Iris pigment epithelial cell (primary cell): ENCODE measurements at regions not wholly inside any gene's neighbourhood (a gene's known extent, or its start where the extent isn't known, plus 50 kb on each side); places are given as distances from the start of the nearest gene placed in this dataset.

Source experiments
- DNase-seq: peaks from one replicate; pipeline ENCODE4 v3.0.0-alpha.2; 2011; ENCODE audit warnings: low read depth

DNA sequence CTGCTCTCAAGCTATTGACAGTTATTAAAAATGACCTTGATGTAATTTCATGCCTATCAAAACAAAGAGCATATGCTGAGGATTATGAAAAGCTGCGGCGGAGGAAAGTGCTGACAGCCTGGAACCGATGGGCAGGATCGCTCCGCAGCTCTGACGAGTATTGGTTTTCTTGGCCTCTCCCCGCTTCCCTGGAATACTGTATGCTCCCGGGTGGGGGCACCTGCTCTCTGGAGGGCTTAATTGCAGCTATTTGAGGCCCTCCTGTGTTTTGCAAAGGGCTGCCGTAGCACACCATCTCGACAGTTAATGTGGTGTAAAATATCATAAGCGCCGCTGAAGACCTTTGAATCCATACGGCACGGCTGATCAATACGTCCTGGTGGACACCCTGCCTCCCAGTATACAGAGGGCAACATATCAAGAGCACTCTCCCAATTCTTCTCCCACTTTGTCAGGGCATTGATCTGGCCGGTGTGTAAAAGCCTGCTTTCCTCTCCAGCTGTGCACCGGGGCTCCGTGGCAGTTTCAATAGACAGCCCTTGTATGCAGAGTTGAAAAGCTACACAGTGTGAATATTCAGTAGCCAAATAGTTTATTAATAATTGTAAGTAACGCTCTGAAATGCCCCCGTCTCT lies 662.4 kb downstream of the GALR1 start:
- no peak for DNase-seq

DNA sequence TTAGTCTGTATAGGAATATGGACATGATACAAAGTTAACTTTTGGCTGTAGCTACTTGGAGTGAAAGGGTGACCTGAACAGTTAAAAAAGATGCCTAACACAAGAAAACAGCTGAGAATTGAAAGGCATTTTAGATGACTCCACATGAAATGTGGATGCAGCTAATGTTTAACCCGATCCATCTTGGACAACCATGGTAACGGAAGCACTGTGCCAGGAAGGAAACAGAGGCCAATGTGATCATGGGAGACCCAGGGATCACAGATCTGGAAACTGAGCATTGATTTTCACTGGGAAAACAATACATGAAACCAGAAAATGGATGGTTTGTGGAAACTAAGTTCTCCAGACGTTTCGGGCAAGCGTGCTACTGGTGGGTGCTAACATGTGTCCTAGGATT lies 669.1 kb downstream of the GALR1 start:
- DNase-seq = no peak

DNA sequence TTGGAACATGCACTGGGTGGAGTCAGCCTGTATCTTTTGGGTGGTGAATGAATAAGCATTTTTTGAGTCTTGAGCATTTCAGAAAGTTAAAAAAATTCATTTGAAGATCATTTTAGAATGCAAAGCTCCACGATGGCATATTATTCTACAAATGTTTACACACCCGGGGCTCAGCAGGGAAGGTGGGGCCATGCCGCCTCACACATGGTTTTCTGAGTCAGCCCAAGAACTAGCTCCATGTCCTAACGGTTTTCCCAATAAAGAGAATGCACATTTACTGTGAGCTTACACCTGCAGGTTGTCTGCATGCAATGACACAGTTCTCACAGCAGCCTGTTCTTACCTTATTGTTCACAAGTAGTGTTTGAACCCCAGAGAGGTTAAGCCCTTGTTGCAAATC lies 670.3 kb downstream of the GALR1 start:
- no peak for DNase-seq

DNA sequence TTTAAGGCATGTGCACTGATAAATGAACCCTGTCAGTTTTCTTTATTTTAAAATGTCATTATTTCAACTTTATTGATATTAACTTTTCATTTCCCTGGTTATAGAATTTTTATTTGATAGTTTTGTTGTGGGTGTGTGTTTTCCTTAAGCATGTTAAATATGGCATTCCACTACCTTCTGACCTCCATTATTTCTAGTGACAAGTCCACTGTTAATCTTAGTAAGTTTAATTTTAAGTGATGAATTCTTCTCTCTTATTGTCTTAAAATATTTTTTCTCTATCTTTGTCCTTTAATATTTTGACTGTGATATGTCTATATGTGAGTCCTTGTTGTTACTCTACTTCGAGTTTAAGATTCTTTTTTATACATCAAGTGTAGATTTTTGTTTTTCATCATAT lies 685.7 kb downstream of the GALR1 start:
- DNase-seq = no peak

DNA sequence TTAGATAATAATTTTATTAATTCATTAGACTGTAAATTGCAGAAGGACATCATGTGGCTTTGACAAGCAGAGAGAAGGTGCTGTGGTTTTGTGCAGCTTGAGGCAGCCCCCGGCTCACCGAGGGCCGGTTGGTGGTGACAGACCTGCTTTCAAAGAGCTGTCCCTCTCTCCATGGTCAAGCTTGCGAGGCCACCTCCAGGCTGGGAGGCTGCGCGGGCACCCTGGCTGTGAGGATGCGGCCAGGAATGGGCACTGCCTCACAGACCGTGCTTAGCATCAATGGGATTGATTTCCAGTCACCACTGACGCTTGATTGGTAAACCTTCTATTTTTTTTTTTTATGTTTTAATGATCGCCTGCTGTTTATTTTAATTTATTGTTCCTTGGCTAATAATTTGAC lies 690.9 kb downstream of the GALR1 start:
- DNase-seq = no peak

DNA sequence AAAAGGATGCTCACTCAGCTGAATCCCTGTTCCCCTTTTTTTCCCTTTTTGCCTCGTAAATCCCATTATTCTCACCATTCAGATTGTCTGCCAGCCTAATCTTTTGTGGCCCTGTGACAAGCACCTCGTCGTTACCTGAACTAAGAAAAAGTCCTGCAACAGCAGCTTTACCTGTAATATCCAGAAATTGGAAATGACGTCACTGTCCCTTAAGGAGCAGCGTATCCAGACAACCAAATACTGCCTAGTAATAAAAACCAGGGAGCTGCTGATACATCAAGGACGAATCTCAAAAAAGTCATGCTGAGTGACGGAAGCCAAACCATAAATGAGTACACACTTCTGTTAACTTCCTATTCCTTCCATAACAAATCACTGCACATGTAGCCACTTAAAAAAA lies 694.9 kb downstream of the GALR1 start:
- DNase-seq = no peak

DNA sequence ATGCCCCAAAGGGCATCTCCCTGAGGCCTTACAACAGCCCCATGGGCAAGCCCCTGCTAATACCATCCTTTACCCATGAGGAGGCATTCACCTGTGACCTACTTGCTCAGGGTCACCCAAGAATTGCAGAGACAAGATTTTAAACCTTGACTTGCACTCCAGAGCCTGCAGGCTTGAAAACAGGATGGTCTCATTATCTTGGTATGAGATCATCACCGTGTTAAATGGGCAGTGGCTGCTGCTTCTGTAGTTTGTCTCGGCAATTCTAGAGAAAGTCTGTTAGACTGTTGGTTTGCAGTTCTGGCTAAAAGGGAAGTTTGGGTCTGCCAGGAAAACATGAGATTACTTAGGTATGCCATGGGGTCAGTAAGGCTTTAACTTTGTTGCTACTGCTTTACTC lies 698.9 kb downstream of the GALR1 start:
- DNase-seq = no peak

DNA sequence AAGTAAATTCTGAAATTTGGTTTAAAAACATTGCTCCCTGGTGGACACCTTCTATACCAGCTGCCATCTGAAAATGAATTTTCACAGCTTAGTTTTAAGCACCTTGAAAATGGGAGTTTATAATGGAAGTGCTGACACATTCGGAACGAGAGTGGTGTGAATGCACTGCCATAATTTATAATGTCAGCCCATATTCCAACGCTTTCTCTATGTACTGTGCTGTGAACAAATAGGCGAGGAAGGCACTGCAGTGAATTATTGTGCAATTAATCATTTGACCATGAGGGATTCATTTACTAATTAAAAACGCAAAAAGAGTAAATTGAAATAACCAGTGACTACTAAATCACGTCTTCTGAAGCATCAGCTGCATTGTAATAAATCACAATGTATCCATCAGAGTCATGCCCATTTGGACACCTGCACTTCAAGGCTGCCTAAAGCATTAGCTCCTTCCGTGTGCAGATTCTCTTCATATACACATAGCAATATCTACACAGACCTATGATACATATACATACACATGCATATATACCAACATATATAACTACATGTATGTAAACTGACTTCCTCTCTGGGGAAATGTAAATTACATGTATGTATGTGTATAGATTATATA lies 699.8 kb downstream of the GALR1 start:
- no peak for DNase-seq

DNA sequence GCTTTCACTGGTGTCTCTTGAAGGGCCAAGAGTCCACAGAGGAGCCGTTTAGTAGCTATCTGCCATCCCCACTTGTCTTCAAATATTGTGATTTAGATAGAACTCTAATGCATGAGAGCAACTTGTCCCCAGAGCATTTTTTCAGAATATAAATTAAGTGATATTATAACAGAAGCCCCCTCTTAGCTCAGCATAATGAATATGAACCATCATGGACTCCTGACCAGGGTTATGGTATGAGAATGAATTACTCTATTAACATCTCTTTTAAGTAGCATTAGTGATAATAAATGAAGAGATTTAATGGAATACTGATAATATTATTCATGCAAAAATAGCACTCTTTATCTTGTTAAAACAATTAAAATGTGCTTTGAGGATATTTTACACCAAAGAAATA lies 709.6 kb downstream of the GALR1 start:
- no peak for DNase-seq

DNA sequence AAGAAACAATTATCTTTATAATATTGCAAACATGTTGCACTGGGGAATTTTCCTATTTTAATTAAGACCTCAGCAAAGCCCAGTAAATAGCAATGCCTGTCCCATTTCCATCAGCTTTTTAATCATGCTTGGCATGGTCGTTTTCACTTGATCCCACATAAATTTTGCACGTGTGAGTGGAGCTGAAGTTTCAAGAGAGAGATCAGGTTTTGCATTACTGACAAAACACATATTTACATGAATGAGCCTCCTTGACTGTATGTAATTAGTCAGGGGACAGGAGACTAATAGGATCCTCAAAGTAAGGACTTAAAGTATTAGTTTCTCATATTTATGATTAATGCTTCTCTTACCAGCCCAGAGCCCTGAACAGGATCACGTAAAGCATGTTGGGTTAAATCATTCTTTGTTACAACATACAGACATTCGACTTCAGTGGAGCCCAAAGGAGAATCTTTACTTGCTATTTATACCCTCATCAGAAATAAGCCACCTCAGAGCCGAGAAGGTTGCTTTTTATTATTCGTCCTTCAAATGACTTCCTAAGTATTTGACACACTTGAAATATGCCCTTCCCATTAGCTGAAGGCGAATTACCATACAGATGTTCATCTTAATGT lies 711.3 kb downstream of the GALR1 start:
- no peak for DNase-seq

DNA sequence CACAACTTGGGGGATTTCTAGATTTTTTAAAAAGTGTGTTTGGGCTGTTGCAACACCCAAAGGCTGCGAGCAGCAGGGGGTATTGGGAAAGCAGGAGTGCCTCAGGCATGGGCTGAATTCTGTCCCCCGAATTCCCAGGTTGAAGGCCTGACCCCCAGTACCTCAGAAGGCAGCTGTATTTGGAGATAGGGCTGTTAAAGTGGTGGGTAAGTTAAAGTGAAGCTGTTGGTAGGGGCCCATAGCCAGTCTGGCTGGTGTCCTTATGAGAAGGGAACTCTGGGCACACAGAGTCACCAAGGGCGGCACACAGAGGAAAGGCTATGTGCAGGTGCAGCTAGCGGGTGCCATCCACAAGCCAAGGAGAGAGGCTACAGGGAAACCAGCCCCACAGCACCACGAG lies 717.4 kb downstream of the GALR1 start:
- DNase-seq = no peak

DNA sequence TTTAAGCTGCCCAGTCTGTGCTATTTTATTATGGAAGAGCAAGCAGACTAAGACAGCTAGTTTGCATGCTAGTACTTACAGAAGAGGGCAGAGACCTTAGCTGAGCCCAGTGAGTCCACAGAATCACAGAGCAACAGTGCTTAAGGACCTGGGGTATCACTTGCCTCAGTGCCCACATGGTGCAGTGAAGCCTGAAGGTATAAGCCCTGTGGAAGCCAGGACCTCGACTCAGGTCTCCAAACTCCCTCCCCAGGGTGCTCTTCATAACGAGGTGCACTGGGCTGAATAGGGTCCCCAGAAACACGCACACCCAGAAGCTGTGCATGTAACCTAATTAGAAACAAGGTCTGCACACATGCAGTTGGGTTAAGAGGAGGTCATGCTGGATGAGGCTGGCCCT lies 718.1 kb downstream of the GALR1 start:
- no peak for DNase-seq

DNA sequence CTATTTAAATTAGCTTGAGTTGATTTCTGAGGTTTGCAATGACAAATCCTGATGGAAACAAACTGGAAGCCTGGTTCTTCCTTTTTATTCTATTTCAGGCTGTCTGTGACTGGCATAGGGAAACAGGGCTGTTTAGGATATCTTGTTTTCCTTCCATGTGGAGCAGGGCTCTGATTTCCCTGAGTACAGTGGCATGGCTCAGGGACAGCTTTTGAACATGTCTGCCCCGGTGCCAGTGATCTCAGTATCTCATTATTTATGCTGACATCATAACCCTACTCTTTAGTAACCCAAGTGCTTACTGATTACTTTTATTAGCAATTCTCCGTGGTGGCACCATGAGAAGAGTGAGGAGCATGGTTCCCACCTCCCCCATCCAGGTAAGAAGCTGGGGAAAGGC lies 720.3 kb downstream of the GALR1 start:
- no peak for DNase-seq

DNA sequence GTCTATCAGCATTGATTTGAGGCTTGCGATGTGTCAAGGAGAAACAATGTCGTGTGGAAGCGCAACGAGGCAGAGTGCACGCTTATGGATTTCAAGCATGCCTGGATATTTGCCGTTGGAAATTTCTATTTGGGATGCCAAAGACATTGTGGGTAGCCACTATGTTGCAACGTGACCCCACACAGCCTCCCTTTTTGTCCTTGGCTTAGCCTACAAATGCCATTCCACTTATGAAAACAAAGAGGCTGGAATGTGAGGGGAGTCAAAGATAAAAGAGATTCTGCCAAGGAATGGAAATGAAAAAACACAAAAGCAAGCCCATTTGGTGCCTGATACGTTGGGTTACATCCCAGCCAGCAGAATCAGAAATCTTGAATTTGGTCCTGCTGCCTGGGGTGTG lies 721.2 kb downstream of the GALR1 start:
- no peak for DNase-seq

DNA sequence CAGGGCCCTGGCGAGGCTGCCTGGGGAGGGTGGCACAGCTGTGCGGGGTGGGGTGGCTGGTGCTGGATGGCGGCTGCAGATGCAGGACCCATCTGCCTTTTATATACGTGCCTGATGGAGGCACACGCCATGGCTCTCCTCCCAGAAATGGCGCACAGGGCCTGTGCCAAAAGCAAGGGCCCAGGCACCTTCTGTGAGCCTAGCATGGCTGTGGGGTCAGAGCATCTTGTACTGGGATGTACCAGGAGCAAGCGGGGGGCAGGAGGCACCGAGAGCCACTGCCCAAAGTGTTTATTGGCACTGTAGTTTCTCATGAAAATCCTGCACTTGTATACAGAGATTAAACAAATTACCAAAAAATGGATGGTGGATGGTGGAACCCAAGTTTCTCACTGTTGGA lies 724.1 kb downstream of the GALR1 start:
- DNase-seq = no peak

DNA sequence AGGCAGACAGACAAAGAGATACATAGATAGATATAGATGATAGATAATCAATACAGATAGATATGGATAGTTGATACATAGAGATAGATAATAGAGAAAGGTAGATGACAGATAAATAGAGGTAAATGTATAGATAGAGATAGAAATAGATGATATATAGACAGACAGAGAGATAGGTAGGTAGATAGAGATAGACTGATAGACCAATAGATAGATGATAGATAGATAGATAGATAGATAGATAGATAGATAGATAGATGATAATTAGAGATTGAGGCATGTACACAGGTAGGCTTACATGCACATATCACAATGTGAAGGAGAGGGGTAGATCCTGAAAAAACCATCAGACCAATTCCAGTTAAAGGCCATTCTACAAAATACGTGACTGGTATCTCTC lies 724.7 kb downstream of the GALR1 start:
- DNase-seq = no peak

DNA sequence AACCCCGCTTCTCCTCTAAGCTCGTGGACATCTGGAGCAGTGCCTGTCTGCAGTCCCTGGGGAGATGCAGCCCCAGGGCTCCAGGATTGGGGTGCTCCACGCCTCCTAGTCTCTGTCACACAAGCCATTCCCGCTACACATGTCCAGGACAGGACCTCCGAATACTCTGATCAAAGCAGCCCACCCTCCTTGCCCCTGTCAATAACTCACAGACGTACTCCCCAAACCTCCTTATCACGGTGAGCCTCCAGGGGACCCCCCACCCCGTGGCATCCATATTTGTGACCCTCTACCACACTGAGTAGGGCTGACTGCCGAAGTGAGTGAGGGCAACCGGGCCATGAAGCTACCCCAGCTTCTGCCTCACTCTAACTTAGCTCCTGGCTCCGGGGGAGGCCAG lies 727.7 kb downstream of the GALR1 start:
- no peak for DNase-seq

DNA sequence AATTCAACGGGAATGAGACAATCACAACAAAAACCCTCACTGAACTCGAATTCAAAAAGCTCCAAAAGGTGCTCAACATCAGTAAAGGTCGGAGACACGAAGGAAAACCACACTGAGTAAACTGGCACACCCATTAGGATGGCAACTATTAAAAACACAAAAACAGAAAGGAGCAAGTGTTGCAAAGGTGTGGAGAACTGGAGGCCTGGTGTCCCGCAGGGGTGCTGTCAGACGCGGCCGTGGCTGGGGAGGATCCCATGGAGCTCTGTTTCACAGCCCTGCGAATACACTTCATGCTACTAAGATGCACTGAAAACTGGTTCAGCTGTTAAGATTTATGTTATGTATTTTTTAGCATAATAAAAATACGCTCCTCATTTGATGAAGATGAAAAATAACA lies 730.6 kb downstream of the GALR1 start:
- no peak for DNase-seq

DNA sequence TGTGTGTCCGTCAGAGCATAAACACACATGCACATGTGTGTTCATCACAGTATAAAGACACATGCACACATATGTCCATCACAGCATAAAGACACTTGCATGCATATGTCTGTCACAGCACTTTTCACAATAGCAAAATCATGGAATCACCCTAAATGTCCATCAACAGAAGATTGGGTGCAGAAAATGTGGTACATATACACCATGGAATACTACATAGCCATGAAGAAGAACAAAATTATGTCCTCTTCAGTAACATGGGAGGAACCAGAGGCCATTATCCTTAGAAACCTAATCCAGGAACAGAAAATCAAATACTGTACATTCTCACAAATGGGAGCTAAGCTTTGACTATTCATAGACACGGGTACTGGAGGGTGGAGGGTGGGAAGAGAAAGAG lies 732.2 kb downstream of the GALR1 start:
- no peak for DNase-seq

DNA sequence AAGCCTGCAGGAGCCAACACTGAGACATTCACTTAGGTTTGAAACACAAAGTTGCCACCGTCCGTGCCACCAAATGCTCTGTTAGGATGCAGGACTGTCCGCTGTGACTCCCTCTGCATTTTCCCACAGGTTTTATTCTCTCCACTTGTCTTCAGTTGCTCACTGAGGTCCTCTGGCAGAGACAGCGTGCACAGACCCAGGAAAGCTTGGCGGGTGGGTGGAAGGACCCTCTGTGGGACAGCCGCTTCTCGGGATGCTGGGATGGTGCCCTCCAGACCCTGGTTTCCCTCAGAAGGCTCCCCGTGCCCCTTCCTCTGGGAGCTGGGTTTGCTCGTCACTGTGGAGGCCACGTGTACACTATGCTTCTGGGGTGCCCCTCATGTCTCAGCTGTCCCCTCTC lies 733.6 kb downstream of the GALR1 start:
- DNase-seq = no peak

DNA sequence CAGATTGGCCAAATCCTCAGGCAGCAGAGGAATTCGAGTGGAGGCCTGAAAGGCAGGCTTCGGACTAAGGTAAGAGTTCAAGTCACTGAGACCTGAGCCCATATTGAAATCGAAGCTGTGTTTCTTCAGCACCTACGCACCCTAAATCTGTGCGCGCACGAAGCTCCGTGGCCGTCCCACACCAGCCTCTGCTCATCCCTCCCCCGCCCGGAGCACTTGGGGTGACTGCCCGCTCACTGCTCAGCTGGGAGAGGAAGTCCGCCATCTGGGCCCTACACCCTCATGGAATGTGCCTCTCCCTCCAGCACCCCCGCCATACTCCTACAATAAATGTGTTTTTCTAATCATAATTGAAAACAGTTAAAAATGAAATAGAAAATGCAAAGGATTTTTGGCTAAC lies 734.5 kb downstream of the GALR1 start:
- no peak for DNase-seq

DNA sequence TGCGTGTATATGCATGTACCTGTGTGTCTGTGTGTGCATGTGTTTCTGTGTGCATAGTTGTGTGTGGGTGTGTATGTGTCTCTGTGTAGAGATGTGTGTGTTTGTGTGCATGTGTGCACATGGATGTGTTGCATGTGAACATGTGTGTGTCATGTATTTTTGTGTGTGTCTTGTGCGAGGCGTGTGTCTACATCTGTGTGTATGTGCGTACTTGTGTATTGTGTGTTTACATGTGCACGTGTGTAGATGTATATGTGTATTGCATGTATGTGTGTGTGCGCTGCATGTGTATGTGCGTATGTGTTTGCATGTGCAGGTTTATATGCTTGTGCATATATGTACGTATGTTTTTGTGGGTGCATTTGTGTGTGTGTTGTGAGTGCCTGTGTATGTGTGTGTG lies 735.2 kb downstream of the GALR1 start:
- no peak for DNase-seq

DNA sequence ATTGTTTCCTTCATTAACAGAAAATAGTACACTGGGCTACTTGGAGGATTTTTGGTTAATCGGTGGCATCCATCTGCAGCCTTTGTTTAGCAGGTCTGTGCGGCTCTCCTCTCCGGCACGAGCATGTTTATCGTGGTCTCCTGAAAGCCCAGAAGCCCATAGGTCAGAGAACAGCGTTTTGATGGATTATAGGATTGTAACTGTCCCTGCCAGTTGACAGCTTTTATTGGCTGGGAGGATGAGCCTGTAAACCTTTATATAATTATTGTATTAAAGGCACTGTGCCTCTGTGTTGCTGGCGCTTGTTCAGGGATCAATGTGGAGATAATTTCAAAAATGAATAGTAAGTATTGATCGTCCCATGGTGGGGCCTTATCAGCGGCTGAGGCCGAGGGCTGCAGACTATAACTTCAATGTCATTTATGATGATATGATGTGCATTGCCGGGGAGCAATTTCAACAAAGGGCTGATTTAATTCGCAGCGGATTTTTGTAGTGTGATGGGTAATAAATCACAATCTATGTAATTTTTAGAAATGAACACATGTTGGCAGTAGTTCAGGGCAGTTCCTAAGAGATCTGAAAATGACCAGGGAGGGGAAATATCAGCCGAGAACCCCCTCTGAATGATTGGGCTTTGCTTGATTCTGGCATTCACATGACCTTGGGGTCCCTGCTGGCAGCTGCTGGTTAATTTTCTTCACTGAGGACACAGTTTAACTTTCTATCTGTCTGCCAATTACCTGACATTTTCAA lies 736.1 kb downstream of the GALR1 start:
- DNase-seq = no peak
